GM12878 (cell line): ENCODE measurements at regions not wholly inside any gene's neighbourhood (a gene's known extent, or its start where the extent isn't known, plus 50 kb on each side); places are given as distances from the start of the nearest gene placed in this dataset.

ENCODE experiments used
- CBFB ChIP-seq: IDR thresholded peaks from 2 replicates; pipeline ENCODE4 v1.6.1; 2016; ENCODE audit warnings: antibody characterized with exemption, low read depth
- EGR1 ChIP-seq, 2 experiments: IDR thresholded peaks; 1 replicate in 1 of 2; 2 replicates in 1 of 2; pipeline ENCODE4 v1.6.1; 2011 to 2012; ENCODE audit warnings: low read depth in 2 of 2, low read length in 2 of 2, borderline replicate concordance in 1 of 2, mild to moderate bottlenecking in 1 of 2, moderate library complexity in 1 of 2
- ESRRA ChIP-seq: IDR thresholded peaks from 2 replicates; pipeline ENCODE4 v1.6.1; 2012; ENCODE audit warnings: mild to moderate bottlenecking, low read length, improper control_type of control experiment
- ETV6 ChIP-seq, 2 experiments: fragments of 450-650 bp in 1 of 2; IDR thresholded peaks in 1 of 2; conservative IDR thresholded peaks in 1 of 2; 2 replicates each; pipeline ENCODE4 v1.6.1; 2014; ENCODE audit warnings: antibody characterized with exemption in 1 of 2, borderline replicate concordance in 1 of 2, low read depth in 1 of 2, mild to moderate bottlenecking in 1 of 2, moderate library complexity in 1 of 2
- MXI1 ChIP-seq: fragments of 150-350 bp; IDR thresholded peaks from 2 replicates; pipeline ENCODE4 v1.6.1; 2011; ENCODE audit warnings: low read depth, mild to moderate bottlenecking, inconsistent platforms, low read length, improper control_type of control experiment
- RB1 ChIP-seq: fragments of 450-650 bp; formaldehyde crosslinking; IDR thresholded peaks from 2 replicates; pipeline ENCODE4 v1.6.1; 2017; ENCODE audit warnings: mild to moderate bottlenecking, borderline replicate concordance
- ZNF622 ChIP-seq: fragments of 450-650 bp; IDR thresholded peaks from 2 replicates; pipeline ENCODE4 v1.6.1; 2017; ENCODE audit warnings: mild to moderate bottlenecking, inconsistent platforms
- TF ChIP-seq, protein P1 (sequence below): fragments of 450-650 bp; IDR thresholded peaks from 2 replicates; pipeline ENCODE4 v1.6.1; 2017; ENCODE audit warnings: mild to moderate bottlenecking, low read depth, inconsistent platforms; ENCODE audit not compliant: poor library complexity, severe bottlenecking

DNA sequence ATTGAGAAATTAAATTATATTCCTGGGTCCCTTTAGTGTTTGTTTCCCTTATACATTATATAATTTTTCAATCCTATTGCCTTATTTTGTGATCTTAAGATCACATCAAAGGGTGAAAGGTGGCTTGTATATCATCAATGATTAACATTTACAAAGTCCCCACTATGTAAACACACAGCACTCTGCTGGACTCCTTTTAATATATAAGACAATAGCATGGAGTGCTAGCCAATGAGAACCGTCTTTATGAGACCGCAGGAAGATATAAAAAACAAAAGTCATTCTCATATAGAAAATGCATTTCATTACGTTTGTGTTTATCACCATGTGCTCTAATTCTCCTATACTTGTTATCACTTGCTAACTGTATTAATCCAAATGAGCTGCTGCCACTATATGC, 108.5 kb downstream of the HOXA1 start:
- TF ChIP-seq ESRRA (no peak), ZNF622 (no peak), MXI1 (no peak), CBFB (no peak), ETV6 (conservative IDR thresholded peaks at IDR 0.05 in 1 of 2, IDR thresholded peaks at IDR 0.05 in 1 of 2; ENCODE audit: borderline replicate concordance in 1 of 2, low read depth in 1 of 2) (no peak), RB1 (no peak), EGR1 (IDR thresholded peaks at IDR 0.05; ENCODE audit: borderline replicate concordance in 1 of 2, low read depth in 2 of 2, low read length in 2 of 2) (no peak)
- TF ChIP-seq, protein P1, sequence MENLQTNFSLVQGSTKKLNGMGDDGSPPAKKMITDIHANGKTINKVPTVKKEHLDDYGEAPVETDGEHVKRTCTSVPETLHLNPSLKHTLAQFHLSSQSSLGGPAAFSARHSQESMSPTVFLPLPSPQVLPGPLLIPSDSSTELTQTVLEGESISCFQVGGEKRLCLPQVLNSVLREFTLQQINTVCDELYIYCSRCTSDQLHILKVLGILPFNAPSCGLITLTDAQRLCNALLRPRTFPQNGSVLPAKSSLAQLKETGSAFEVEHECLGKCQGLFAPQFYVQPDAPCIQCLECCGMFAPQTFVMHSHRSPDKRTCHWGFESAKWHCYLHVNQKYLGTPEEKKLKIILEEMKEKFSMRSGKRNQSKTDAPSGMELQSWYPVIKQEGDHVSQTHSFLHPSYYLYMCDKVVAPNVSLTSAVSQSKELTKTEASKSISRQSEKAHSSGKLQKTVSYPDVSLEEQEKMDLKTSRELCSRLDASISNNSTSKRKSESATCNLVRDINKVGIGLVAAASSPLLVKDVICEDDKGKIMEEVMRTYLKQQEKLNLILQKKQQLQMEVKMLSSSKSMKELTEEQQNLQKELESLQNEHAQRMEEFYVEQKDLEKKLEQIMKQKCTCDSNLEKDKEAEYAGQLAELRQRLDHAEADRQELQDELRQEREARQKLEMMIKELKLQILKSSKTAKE: no peak
